ENCODE measurements at regions not wholly inside any gene's neighbourhood (a gene's known extent, or its start where the extent isn't known, plus 50 kb on each side); places are given as distances from the start of the nearest gene placed in this dataset.
"Not testable (repeated sequence)": the region's sequence is repeated elsewhere in the genome, so short reads cannot be mapped to it uniquely, and the experiment has no call there.

DNA sequence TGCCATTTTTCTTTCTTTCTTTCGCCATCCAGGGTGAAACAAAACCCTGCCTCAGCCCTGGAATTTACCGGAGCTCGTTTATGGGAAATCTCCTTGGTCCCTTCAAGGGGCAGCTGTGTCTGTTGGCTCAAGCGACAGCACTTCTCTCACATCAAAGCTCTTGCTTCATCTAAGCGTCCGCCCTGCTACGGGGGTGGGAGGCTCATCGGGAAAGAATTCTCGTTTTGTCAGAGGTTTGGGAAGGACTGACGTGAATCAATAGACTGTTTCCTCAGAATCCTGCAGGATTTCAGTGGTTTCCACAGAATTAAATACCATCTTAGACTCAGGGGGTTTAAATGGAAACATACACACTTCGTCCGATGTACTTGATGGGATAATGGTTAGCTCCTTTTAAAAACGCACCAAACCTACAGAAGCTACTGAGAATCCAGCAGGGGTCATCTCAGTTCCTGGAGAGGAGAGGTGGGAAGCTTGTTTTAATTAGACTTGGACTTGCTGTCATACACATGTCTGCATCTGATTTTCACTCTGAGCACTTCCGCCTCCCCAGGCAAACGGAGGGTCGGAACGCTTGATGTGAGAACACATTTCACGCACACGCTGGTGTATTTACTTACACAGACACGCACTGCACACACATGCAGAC lies 91.6 kb downstream of the ASB1 start:
- H3K27ac ChIP-seq (ENCODE audit: low read depth, low read length): no peak overlapping the region
- 82 to 93% (median 92%) methylated on average over 20 of the region's 20 CpGs for WGBS, 3 donors

DNA sequence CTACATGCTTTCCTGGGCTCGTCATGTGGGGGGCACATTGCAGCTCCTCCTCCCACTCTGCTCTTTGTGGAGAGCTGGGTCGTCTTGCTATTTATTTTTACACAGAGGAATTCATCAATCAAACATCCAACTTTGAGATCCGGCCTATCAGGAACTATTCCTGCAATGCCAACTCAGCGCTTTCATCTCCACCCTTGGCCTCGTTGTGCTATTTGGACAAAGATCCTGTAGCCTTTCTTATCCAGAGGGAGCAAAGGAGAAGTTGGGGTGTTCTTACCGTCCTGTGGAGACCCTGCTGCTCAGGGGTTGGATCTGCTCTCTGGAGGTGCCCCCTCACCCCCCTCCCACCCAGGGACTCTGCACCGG lies 92.1 kb downstream of the ASB1 start:
- no peak overlapping the region for H3K27ac ChIP-seq (ENCODE audit: low read depth, low read length)
- WGBS, 3 donors: 71 to 82% (median 79%) methylated on average over 7 of the region's 7 CpGs

DNA sequence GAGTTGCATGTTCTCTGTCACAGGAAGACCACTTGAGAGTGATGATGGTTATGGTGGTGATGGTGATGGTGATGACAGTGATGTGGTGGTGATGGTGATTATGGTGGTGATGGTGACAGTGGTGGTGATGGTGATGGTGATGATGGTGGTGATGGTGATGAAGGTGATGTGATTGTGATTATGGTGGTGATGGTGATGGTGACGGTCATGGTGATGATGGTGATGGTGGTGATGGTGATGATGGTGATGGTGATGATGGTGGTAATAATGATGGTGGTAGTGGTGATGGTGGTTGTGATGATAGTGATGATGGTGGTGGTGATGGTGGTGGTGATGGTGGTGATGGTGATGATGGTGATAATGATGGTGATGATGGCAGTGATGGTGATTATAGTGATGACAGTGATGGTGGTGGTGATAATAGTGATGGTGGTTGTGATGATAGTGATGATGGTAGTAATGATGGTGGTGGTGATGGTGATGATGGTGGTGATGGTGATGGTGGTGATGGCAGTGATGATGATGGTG lies 93.7 kb downstream of the ASB1 start:
- 95 to 100% (median 98%) methylated on average over 1 of the region's 1 CpG for WGBS, 3 donors
- H3K27ac ChIP-seq (ENCODE audit: low read depth, low read length): no peak overlapping the region

DNA sequence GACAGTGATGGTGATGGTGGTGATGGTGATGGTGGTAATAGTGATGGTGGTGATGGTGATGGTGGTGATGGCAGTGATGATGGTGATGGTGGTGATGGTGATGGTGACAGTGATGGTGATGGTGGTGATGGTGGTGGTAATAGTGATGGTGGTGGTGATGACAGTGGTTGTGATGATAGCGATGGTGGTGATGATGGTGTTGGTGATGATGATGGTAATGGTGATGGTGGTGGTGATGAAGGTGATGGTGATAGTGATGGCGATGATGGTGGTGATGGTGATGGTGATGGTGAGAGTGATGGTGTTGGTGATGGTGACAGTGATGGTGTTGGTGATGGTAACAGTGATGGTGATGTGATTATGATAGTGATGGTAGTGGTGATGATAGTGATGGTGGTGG lies 94.3 kb downstream of the ASB1 start:
- 97 to 100% (median 97%) methylated on average over 2 of the region's 2 CpGs for WGBS, 3 donors
- H3K27ac ChIP-seq (ENCODE audit: low read depth, low read length): no peak overlapping the region

DNA sequence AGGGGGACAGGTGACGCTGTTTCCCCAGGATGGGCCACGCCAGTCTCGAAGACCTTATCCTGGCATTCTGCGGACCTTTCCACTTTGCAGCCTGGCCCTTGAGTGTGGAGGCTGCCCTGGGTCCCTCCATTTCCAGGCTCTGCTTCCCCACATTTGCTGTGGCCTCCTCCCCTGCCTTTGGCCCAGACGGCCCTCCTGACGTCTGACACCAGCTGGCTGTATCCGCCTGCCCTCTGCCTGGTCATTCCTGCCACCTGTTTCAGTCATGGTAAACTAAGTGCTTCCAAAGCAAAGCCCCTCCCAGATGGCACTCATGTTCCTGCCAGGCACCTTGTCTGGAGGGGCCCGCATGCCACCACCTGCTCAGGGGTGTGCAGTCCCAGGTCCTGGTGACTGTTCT lies 95.1 kb downstream of the ASB1 start:
- no peak overlapping the region for H3K27ac ChIP-seq (ENCODE audit: low read depth, low read length)
- 87 to 94% (median 91%) methylated on average over 8 of the region's 8 CpGs for WGBS, 3 donors

DNA sequence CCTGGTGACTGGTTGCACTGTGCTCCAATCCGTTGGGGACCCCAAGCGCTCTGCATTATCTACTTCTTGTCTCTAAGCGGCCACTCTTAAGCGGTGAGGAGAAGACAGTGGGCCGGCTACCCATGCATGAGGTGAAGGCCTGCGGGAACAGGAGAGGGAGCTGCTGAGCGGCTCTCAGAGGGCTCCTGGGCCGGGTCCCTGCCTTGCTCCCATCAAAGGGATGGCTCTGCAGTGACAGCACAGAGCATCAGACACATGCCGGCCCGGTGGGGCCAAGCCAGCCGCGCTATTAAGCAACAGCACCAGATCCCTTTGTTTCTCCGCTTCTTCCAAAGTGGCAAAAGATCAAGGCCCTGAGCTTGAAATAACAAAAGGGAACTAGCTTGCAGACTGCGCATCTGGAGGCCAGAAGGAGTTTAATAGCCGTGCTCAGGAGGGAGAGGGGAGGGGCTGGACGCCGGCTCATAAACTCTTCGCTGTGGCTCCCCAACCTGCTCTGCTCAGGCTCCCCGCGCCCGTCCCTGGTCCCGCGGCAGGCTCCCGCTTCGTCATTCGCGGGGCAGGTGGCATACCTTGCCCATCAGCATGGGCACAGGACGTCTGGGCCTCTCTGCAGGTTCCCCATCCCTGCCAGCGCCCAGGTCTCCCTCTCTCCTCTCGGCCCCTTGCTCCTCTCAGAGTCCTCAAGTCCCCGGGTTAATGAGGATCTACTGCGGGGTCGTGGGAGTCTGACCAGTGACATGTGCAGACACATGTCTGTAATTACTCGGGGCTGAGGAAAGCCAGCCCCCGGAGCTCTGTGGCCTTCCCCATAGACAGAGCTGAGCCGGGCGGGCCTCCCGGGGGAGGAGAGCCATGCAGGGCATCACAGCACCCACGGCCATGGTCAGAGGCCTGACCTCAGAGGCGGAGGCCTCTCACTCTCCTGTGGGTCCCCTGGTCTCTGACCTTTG lies 96.7 kb downstream of the ASB1 start:
- 44 to 70% (median 65%) methylated on average over 39 to 40 of the region's 40 CpGs for WGBS, 3 donors
- H3K27ac ChIP-seq (ENCODE audit: low read depth, low read length): no peak overlapping the region

DNA sequence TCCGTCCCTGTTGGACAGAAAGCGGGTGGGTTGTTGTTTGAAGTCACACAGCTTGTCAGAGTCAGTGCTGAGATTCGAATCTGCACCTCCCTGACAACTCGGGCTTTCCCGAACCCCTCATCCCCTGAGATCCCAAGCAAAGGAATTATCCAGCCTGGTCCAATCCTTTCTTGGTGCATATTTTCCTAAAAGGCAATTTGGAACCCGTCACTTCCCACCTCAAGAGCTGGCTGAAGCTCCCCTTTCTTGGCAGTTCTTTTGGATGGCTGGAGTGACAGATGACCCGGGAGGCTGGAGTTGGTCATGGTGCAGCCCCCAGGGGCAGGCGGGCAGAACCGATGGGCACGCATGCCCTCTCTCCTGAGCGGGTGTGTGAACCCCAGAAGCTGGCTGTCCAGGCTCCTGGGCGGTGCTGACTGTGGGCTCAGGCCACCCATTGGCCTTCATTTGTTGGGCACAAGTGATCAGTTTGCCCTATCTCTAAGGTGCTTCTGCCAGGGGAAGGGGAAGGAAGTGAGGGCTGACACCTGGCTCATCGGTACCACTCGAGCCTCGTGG lies 97.8 kb downstream of the ASB1 start:
- WGBS, 3 donors: 87 to 91% (median 88%) methylated on average over 15 of the region's 15 CpGs
- H3K27ac ChIP-seq (ENCODE audit: low read depth, low read length): no peak overlapping the region

DNA sequence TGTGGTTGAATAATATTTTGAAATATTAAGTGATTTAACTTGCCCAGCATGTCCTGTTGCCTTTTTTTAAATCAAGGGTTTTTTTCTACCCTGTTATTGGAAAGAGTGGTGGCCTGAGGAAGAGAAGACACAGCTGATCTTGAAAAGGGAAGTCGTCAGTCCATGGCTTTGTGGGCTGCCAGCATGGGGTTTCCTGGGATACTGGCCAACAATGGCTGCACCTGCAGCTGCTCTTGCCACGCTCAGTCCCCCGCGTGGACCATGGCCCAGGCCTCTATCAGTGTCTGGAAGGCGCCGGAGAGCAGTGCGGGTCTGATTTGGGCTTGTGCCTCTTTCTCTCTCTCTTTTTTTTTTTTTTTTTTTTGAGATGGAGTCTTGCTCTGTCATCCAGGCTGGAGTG lies 99.3 kb downstream of the ASB1 start:
- no peak overlapping the region for H3K27ac ChIP-seq (ENCODE audit: low read depth, low read length)
- whole genome bisulfite sequencing, 3 donors: 55 to 71% (median 62%) methylated on average over 7 of the region's 7 CpGs

DNA sequence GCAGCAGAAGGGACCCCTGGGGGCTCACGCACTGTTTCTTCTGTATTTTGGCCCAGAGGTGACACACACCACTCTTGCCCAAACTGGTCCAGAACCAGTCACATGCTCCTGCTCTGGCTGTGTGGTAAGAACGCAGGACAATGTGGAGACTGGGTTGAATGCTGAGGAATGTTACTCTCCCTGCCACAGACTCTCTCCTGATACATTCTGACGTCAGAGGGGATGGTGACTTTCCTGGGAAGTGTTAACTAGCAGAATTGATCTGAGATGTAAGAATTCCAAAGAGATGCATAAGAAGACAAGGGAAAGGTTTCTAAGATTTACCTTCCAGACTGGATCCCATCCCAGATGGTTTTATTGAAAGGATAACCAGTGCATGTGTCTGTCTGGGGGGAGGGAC lies 100.8 kb downstream of the ASB1 start:
- no peak overlapping the region for H3K27ac ChIP-seq (ENCODE audit: low read depth, low read length)
- WGBS, 3 donors: 63 to 77% (median 72%) methylated on average over 3 of the region's 3 CpGs

DNA sequence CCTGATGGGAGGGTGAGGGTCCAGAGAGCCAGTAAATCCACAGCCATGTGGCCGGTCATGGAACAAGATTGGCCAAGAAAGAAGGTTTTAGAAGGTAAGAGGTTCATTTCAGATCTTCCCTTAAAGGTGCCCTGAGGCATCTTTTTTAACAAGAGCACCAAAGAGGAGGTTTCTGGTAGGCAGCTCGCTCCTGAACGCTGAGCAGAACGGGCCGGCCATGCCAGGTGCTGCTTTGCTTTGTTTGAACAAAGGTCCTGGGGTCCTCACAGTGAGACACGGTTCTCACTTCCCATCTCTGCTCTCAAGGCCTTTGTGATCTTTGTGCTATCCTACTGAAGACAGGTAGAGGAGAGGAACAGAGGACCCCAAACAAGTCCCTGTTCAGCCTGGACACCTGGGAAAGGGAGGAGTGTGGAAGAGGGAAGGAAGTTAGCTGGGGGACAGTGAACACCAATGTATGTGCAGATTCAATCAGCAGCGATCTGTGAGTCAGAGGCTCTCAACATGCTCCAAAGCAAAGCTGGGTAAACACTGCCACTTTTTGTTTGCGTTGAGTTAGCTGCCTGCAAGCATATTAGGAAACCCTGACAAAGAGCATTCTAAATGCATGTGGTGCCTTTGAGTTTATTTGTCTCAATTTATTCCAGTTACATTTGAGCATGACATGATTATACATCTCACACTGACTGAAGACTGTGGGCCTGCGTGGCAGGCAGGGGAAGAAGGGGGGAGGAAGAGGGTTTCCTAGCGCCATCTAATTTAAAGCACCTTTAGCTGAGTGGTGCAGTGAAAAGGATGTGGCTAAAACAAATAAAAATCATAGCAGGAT lies 102.4 kb downstream of the ASB1 start:
- WGBS, 3 donors: 62 to 86% (median 86%) methylated on average over 10 of the region's 10 CpGs

DNA sequence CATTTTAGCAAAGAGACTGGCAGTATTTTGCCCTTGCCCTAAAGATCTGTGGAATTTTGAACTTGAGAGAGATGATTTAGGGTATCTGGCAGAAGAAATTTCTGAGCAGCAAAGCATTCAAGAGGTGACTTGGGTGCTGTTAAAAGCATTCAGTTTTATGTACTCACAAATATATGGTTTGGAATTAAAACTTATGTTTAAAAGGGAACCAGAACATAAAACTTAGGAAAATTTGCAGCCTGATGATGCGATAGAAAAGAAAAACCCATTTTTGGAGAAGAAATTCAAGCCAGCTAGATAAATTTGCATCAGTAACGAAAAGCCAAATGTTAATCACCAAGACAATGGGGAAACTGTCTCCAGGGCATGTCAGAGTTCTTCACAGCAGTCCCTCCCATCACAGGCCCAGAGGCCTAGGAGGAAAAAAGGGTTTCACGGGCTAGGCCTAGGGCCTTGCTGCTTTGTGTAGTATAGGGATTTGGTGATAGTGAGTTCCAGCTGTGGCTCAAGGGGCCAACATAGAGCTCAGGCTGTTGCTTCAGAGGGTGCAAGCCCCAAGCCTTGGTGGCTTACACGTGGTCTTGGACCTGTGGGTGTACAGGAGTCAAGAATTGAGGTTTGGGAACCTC lies 104.4 kb downstream of the ASB1 start:
- 76 to 82% (median 81%) methylated on average over 4 of the region's 4 CpGs for WGBS, 3 donors
- not testable (repeated sequence) for H3K27ac ChIP-seq (ENCODE audit: low read depth, low read length)

More for the DNA sequence above, 102.4 kb downstream of the ASB1 start:
- H3K27ac ChIP-seq (ENCODE audit: low read depth, low read length): no peak overlapping the region

DNA sequence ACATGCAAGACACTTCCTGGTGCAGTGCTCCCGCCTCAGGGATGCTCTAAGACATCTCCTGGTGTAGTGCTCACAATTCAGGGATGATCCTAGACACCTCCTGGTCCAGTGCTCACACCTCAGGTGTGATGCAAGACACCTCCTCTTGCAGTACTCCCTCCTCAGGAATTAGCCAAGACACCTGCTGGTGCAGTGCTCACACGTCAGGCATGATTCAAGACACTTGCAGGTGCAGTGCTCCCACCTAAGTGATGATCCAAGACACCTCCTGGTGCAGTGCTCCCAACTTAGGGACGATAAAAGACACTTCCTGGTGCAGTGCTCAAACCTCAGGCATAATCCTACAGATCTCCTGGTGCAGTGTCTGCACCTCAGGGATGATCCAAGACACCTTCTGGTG lies 117.0 kb downstream of the ASB1 start:
- not testable (repeated sequence) for H3K27ac ChIP-seq (ENCODE audit: low read depth, low read length)
- WGBS, 3 donors: 53 to 67% (median 67%) methylated on average over 3 of the region's 3 CpGs

DNA sequence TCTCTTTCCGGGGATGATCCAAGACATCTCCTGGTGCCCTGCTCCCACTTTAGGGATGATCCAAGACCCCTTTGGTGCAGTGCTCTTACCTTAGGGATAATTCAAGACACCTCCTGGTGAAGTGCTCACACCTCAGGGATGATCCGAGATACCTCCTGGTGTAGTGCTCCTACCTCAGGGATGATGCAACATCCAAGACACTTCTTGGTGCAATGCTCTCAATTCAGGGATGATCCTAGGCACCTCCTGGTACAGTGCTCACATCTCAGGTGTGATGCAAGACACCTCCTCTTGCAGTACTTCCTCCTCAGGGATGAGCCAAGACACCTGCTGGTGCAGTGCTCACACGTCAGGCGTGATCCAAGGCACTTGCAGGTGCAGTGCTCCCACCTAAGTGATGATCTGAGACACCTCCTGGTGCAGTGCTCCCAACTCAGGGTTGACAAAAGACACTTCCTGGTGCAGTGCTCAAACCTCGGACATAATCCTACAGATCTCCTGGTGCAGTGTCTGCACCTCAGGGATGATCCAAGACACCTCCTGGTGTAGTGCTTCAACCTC lies 122.3 kb downstream of the ASB1 start:
- 88 to 91% (median 89%) methylated on average over 5 of the region's 5 CpGs for WGBS, 3 donors
- no peak overlapping the region for H3K27ac ChIP-seq (ENCODE audit: low read depth, low read length)

DNA sequence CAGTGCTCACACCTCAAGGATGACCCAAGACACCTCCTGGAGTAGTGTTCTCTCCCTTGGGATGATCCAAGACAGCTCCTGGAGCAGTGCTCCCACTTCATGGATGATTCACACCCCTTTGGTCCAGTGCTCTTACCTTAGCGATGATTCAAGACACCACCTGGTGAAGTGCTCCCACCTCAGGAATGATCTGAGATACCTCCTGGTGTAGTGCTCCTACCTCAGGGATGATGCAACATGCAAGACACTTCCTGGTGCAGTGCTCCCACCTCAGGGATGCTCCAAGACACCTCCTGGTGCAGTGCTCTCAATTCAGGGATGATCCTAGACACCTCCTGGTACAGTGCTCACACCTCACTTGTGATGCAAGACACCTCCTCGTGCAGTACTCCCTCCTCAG lies 123.1 kb downstream of the ASB1 start:
- 92 to 94% (median 93%) methylated on average over 2 of the region's 2 CpGs for WGBS, 3 donors
- no peak overlapping the region for H3K27ac ChIP-seq (ENCODE audit: low read depth, low read length)

DNA sequence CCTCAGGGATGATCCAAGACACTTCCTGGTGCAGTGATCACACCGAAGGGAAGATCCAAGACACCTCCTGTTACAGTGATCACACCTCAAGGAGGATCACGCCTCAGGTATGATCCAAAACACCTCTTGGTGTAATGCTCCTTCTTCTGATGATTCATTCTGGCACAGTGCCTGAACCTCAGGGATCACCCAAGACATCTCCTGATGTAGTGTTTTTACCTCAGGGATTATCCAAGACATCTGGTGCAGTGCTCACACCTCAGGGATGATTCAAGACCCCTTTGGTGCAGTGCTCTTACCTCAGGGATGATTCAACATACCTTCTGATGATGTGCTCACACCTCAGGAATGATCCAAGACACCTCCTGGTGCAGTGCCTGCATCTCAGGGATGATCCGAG lies 124.4 kb downstream of the ASB1 start:
- 87 to 92% (median 92%) methylated on average over 3 of the region's 3 CpGs for WGBS, 3 donors
- H3K27ac ChIP-seq (ENCODE audit: low read depth, low read length): no peak overlapping the region

DNA sequence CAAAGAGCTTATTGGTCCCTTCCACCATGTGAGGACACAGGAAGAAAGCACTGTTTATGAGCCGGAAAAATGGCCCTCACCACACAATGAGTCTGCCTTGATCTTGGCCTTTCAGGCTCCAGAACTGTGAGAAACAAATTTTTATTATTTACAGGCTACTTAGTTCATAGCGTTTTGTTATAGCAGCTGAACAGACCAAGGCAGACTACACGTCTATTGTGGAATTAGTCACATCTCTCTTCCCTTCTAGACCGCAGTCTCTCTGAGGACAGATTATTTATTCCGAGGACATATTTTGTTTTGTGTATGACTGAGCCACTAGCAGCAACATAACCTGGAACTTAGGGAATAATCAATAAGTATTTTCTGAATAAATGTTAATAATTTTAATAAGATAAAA lies 125.5 kb downstream of the ASB1 start:
- no peak overlapping the region for H3K27ac ChIP-seq (ENCODE audit: low read depth, low read length)
- WGBS, 3 donors: 83 to 92% (median 90%) methylated on average over 5 of the region's 5 CpGs

DNA sequence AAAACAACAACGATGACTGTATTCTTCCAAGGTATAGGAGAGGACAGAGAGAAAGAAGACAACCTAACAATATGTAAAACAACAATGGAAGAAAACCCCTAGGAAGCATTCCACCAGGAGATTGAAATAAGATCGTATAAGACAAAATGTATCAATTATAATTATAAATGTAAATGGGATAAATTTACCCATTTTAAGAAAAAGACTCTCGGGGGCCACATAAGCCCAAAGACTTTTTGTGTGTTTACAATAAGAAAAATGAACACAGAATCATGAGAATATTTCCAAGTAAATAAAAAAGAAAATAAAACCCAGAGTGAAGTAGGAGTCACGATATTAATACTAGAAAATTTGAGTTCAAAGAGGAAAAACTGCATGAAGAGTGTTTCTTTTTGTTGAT lies 126.4 kb downstream of the ASB1 start:
- 90 to 95% (median 95%) methylated on average over 4 of the region's 4 CpGs for WGBS, 3 donors
- no peak overlapping the region for H3K27ac ChIP-seq (ENCODE audit: low read depth, low read length)
